GM23338 (cell line): ENCODE measurements at regions not wholly inside any gene's neighbourhood (a gene's known extent, or its start where the extent isn't known, plus 50 kb on each side); places are given as distances from the start of the nearest gene placed in this dataset.

Experiments used
- ETS1 ChIP-seq: IDR thresholded peaks from 2 replicates; pipeline ENCODE4 v1.6.1; 2016; ENCODE audit warnings: antibody characterized with exemption
- EZH2 ChIP-seq: fragments of 200-600 bp; sonication (generic); IDR thresholded peaks from one replicate; pipeline ENCODE4 v1.8.0; 2017; ENCODE audit warnings: antibody characterized with exemption, mild to moderate bottlenecking, low read depth; ENCODE audit not compliant: unreplicated experiment
- EZH2phosphoT487 ChIP-seq: fragments of 200-600 bp; sonication (generic); IDR thresholded peaks from one replicate; pipeline ENCODE4 v1.8.1; 2018; ENCODE audit warnings: antibody characterized with exemption; ENCODE audit not compliant: unreplicated experiment
- JUNB ChIP-seq: IDR thresholded peaks from one replicate; pipeline ENCODE4 v1.6.1; 2016; ENCODE audit warnings: antibody characterized with exemption; ENCODE audit not compliant: unreplicated experiment
- POLR2AphosphoS5 ChIP-seq: IDR thresholded peaks from 2 replicates; pipeline ENCODE4 v1.6.1; 2016; ENCODE audit warnings: antibody characterized with exemption, low read depth
- ZNF114 ChIP-seq: fragments of 250-450 bp; sonication (Bioruptor Pico); IDR thresholded peaks from 2 replicates; pipeline ENCODE4 v1.5.0; 2020; ENCODE audit warnings: mild to moderate bottlenecking, moderate library complexity
- TF ChIP-seq, protein P1 (sequence below), 2 experiments: fragments of 200-600 bp in 1 of 2; sonication (generic) in 1 of 2; conservative IDR thresholded peaks; 2 replicates each; pipeline versions ENCODE4 v1.5.1 to v1.6.1; 2016 to 2017; ENCODE audit warnings: antibody characterized with exemption in 2 of 2, low read depth in 2 of 2, mild to moderate bottlenecking in 2 of 2, moderate library complexity in 1 of 2
- TF ChIP-seq, protein P2 (sequence below): IDR thresholded peaks from one replicate; pipeline ENCODE4 v1.6.1; 2018; ENCODE audit warnings: antibody characterized with exemption; ENCODE audit not compliant: unreplicated experiment
- TF ChIP-seq, protein P3 (sequence below): fragments of 250-450 bp; sonication (Bioruptor Pico); IDR thresholded peaks from 2 replicates; pipeline ENCODE4 v1.5.0; 2020; ENCODE audit warnings: mild to moderate bottlenecking, moderate library complexity

DNA sequence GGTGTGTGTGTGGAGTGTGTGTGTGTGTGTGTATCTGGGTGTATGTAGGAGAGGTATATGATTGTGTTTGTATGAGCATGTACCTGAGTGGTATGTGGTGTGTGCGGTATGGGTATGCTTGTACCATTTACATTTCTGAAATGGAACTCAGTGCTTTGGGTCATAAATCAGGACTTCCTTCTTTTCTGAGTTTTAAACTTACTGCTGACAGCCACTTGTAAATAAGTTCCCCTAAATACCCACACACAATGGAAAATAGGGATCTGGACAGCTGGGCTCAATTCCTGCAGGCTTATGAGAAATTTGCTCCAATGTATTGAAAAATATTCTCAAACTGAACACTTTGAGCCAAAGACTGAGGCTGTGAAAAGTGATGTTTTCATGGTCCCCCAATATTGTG is 293.6 kb downstream of the HLX start:
- no peak for TF ChIP-seq EZH2
- TF ChIP-seq, protein P1, sequence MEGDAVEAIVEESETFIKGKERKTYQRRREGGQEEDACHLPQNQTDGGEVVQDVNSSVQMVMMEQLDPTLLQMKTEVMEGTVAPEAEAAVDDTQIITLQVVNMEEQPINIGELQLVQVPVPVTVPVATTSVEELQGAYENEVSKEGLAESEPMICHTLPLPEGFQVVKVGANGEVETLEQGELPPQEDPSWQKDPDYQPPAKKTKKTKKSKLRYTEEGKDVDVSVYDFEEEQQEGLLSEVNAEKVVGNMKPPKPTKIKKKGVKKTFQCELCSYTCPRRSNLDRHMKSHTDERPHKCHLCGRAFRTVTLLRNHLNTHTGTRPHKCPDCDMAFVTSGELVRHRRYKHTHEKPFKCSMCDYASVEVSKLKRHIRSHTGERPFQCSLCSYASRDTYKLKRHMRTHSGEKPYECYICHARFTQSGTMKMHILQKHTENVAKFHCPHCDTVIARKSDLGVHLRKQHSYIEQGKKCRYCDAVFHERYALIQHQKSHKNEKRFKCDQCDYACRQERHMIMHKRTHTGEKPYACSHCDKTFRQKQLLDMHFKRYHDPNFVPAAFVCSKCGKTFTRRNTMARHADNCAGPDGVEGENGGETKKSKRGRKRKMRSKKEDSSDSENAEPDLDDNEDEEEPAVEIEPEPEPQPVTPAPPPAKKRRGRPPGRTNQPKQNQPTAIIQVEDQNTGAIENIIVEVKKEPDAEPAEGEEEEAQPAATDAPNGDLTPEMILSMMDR (conservative IDR thresholded peaks at IDR 0.05; ENCODE audit: low read depth in 2 of 2) = no peak
- TF ChIP-seq ZNF114 = no peak
- no peak for TF ChIP-seq POLR2AphosphoS5
- TF ChIP-seq JUNB = no peak
- TF ChIP-seq, protein P2, sequence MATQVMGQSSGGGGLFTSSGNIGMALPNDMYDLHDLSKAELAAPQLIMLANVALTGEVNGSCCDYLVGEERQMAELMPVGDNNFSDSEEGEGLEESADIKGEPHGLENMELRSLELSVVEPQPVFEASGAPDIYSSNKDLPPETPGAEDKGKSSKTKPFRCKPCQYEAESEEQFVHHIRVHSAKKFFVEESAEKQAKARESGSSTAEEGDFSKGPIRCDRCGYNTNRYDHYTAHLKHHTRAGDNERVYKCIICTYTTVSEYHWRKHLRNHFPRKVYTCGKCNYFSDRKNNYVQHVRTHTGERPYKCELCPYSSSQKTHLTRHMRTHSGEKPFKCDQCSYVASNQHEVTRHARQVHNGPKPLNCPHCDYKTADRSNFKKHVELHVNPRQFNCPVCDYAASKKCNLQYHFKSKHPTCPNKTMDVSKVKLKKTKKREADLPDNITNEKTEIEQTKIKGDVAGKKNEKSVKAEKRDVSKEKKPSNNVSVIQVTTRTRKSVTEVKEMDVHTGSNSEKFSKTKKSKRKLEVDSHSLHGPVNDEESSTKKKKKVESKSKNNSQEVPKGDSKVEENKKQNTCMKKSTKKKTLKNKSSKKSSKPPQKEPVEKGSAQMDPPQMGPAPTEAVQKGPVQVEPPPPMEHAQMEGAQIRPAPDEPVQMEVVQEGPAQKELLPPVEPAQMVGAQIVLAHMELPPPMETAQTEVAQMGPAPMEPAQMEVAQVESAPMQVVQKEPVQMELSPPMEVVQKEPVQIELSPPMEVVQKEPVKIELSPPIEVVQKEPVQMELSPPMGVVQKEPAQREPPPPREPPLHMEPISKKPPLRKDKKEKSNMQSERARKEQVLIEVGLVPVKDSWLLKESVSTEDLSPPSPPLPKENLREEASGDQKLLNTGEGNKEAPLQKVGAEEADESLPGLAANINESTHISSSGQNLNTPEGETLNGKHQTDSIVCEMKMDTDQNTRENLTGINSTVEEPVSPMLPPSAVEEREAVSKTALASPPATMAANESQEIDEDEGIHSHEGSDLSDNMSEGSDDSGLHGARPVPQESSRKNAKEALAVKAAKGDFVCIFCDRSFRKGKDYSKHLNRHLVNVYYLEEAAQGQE = no peak
- TF ChIP-seq, protein P3, sequence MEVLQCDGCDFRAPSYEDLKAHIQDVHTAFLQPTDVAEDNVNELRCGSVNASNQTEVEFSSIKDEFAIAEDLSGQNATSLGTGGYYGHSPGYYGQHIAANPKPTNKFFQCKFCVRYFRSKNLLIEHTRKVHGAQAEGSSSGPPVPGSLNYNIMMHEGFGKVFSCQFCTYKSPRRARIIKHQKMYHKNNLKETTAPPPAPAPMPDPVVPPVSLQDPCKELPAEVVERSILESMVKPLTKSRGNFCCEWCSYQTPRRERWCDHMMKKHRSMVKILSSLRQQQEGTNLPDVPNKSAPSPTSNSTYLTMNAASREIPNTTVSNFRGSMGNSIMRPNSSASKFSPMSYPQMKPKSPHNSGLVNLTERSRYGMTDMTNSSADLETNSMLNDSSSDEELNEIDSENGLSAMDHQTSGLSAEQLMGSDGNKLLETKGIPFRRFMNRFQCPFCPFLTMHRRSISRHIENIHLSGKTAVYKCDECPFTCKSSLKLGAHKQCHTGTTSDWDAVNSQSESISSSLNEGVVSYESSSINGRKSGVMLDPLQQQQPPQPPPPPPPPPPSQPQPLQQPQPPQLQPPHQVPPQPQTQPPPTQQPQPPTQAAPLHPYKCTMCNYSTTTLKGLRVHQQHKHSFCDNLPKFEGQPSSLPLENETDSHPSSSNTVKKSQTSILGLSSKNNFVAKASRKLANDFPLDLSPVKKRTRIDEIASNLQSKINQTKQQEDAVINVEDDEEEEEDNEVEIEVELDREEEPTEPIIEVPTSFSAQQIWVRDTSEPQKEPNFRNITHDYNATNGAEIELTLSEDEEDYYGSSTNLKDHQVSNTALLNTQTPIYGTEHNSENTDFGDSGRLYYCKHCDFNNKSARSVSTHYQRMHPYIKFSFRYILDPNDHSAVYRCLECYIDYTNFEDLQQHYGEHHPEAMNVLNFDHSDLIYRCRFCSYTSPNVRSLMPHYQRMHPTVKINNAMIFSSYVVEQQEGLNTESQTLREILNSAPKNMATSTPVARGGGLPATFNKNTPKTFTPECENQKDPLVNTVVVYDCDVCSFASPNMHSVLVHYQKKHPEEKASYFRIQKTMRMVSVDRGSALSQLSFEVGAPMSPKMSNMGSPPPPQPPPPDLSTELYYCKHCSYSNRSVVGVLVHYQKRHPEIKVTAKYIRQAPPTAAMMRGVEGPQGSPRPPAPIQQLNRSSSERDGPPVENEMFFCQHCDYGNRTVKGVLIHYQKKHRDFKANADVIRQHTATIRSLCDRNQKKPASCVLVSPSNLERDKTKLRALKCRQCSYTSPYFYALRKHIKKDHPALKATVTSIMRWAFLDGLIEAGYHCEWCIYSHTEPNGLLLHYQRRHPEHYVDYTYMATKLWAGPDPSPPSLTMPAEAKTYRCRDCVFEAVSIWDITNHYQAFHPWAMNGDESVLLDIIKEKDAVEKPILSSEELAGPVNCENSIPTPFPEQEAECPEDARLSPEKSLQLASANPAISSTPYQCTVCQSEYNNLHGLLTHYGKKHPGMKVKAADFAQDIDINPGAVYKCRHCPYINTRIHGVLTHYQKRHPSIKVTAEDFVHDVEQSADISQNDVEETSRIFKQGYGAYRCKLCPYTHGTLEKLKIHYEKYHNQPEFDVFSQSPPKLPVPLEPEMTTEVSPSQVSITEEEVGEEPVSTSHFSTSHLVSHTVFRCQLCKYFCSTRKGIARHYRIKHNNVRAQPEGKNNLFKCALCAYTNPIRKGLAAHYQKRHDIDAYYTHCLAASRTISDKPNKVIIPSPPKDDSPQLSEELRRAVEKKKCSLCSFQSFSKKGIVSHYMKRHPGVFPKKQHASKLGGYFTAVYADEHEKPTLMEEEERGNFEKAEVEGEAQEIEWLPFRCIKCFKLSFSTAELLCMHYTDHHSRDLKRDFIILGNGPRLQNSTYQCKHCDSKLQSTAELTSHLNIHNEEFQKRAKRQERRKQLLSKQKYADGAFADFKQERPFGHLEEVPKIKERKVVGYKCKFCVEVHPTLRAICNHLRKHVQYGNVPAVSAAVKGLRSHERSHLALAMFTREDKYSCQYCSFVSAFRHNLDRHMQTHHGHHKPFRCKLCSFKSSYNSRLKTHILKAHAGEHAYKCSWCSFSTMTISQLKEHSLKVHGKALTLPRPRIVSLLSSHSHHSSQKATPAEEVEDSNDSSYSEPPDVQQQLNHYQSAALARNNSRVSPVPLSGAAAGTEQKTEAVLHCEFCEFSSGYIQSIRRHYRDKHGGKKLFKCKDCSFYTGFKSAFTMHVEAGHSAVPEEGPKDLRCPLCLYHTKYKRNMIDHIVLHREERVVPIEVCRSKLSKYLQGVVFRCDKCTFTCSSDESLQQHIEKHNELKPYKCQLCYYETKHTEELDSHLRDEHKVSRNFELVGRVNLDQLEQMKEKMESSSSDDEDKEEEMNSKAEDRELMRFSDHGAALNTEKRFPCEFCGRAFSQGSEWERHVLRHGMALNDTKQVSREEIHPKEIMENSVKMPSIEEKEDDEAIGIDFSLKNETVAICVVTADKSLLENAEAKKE (CRISPR knock-in tag) = no peak
- no peak for TF ChIP-seq EZH2phosphoT487
- TF ChIP-seq ETS1 = no peak
